ENCODE measurements at regions not wholly inside any gene's neighbourhood (a gene's known extent, or its start where the extent isn't known, plus 50 kb on each side); places are given as distances from the start of the nearest gene placed in this dataset.
A peak's percentile ranks its signal among the peaks of the same experiment; 100 is the strongest.

DNA sequence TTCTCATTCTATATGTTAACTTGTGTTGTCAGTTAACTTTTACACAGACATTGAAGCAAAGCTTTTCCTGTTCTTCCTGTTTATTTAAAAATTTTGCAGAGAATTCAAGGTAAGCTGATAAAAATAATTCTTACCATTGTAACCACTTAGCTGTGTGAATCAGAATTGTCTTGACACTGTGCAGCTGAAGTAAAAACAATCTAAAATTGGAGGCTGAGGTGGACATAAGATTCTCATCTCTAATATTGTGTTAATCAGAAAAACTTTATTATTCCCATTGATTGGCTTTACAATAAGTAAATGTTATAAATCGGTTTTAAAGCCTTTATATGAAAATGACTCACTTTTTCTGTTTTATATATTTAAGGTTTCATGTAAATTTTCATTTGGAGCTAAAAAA, 240.3 kb upstream of the PLEKHG7 start:
- DNase-seq: no peak

DNA sequence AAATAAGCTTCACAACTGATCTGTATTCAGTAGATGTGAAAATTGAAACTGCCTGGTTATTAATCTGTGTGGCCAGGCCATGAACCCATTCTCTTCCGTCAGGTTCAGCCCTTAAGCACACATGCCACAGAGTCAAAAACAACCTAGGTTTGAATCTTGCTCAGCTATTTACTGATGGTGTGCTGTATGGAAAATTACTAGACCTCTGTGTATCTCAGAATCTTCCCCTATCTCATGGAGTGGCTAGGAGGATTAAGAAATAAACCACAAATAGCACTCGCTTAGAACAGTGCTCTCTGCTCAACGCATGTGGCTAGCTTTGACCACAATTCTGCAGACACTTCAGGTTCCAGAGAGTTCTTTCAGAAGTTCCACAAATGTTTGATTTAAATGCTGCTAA, 240.7 kb upstream of the PLEKHG7 start:
- no peak for DNase-seq

DNA sequence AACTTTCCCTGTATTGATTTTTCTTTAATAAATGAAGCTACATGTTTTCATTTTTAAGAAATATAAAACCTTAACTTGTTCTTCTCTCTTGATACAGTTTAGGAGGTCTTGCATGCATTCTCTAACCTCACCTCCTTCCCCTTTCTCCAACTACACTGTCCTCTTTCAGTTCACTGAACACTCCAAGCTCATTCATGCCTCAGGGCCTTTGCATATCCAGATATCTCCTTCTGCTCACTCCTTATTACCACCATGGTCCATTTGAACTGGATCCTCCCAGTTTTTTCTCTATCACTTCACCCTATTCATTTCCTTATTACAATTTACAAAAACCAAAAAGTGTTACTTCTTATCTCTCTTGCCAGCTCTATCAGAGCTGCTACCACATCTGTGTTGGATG, 242.9 kb upstream of the PLEKHG7 start:
- no peak for DNase-seq

DNA sequence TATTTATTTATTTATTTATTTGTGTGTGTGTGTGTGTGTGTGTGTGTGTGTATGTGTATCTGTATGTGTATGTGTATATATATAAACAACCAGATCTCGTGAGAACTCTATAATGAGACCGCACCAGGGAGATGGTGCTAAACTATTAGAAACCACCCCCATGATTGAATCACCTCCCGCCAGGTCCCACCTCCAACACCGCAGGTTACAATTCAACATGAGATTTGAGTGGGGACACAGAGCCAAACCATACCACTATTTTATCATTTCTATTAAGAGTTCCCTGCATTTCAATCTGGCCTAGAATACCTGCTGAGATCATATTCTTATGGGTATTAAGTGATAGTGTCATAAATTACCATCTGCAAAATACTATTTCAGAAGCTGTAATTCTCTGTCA, 243.8 kb upstream of the PLEKHG7 start:
- no peak for DNase-seq

DNA sequence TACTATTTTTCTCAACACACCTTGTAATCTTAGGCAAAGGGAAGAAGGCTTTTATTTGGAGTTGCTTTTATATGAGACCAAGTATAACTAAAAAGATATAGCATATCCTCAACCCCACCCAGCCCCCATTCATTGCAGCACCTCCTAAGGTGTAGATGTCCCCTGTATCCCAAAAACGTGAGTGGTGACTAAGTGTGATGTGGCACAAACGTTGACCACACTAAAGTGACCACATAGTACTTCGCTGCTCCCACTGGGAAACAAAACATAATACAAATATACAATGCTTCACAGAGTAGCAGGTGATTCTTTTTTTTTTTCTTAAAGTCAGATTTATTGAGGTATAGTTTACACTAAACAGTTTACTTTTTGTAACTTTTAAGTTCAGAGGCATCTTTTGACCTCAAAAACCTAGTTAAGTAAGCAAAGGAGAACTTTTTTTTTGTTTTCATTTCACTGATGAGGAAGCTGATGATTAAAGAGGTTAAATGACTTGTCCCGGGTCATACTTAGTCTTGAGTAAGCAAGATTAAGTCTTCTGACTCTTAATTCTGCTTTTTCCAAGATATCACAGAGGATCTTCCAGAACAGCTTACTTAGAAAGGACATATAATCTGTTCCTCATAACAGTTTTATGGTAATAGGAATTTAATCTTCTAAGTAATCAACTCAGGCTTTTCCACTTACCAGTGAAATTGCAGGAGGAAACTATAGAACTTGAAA, 245.2 kb upstream of the PLEKHG7 start:
- no peak for DNase-seq

DNA sequence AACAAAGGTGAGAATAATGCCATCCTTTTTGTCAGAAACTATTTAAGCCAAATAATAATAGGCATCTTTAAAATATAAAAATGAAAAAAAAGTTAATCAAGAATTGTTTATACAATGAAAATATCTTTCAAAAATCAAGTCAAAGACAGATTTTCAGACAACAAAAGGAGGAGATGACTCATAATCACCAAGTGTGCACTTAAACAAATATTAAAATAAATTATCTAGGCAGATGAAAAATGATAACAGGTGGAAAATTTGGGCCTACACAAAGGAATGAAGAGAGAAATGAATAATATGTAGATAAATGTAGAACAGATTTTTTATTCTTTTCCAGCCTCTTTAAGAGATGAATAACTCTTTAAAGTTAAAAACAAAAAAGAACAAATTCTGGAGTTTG, 250.0 kb upstream of the PLEKHG7 start:
- no peak for DNase-seq

DNA sequence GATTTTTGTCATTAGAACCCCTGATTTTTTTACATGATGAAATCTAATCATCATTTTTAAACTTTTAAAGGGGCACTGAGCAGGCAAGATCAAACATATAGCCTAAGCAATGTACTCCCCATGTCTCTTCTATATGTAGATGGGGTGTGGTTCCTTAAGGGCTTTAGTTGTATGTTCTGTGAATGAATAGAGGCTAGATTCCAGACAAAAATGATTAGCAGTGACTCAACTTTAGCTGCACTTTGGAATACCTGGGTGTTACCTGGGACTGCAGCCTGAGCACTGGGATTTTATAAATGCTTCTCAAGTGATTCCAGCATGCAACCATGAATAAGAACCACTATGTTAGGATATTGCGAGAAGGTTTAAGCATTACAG, 256.7 kb upstream of the PLEKHG7 start:
- DNase-seq: no peak

DNA sequence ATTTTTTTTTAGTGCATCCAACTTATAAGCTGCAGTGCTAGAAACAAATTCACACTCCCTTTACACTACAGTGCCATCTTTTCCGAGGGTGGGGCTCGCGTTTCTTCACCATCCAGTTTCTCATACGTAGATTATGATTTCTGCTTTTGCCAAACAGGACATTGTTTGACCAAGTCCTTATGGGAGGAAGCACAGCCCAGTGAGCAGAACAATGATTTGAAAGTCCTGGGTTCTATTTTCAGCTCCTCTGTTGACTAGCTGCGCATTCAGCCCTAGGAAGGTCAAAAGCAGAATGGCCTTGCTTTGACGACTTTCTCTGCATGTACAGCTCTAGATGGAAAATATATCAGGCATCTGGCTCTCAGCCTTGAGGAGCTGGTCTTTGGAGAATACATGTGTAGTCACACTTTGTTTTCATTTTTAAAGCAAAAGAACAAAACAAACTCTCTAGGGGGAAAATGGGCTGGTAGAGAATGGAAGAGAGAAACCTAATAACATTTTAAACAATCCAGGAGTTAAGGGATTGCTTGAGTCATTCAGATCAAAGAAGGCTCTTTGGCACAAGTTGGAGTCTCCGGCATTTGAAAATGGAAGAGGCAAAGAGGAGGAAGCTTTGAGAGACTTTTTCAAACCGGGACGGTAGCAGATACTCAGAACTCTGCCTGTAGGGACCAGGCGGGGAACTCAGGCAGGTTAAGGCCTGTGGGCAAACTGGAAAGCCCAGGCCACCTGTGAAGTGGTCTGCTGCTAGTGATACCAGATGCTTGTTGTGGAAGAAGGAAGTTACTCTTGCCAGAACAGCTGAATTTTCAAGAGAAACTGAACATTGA, 257.3 kb upstream of the PLEKHG7 start:
- DNase-seq: peak; percentile 18

DNA sequence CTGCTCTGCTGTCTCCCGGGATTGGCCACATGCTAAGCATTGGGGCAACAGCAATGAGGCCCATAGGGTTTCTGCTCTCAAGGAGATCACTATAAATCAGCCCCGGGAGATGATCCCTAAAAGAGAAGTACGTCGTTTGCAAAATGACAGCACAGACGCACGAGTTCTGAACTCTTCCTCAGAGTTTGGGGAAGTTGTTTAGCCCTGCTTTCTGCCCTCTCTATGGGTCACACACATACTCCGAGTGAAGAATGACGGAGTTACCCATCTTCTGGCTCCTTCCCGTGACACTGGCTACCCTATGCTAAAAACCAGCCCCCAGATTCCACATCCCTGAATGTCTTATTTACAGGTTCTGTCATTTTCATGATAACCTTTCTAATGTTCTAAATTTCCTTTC, 258.0 kb upstream of the PLEKHG7 start:
- DNase-seq: no peak

DNA sequence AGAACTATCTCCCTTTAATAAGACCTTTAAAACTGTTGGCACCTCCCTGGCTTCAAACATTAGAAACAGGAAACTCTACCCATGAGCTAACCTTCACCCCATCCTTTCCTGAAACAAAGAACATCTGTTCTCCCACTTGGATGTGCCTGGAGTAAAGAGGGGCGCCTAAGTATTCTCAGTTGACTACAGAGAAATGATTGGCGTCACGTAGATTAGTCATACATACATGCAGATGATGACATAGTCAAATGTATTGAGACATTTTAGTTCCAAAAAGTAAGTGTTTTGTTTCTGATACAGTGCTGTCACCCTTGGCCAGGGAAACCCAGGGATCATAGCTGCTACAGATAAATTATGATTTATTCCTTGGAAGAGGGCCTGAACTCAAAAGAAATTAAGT, 260.0 kb upstream of the PLEKHG7 start:
- DNase-seq: no peak

DNA sequence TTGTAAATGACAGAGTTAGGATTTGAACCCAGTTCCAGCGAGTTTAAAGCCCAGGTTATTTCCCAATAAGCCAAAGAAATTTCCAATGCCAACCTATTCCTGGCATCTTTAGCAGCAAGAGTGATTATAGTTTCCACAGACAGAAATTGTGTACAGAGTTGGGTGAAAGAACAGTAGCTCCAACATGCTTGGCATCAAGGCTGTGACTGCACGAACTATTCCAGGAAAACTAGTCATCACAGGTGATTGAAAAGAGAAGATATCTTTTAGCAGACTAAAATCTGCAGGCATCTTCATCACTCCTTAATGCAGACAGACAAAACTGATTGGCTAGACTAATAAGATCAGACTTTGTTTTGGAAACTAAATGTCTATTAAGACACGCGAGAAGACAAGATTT, 262.7 kb upstream of the PLEKHG7 start:
- DNase-seq: no peak

DNA sequence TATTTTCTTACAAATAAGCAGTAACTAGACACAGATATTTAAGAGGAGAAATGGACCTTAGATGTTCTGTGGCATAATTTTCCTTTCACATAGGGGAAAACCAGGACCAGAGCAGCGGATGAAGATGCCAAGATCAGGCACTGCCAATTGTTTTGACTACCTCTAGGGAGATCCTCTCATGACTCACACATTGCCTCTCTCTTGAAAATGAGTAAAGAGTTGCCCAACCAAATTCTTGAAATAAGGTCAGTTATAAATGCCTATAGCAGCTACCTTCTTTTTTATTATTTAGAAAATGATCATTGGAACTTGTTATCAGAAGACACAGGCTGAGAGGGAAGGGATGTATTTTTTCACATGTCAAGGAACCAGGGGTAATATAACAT, 263.4 kb upstream of the PLEKHG7 start:
- DNase-seq: no peak

DNA sequence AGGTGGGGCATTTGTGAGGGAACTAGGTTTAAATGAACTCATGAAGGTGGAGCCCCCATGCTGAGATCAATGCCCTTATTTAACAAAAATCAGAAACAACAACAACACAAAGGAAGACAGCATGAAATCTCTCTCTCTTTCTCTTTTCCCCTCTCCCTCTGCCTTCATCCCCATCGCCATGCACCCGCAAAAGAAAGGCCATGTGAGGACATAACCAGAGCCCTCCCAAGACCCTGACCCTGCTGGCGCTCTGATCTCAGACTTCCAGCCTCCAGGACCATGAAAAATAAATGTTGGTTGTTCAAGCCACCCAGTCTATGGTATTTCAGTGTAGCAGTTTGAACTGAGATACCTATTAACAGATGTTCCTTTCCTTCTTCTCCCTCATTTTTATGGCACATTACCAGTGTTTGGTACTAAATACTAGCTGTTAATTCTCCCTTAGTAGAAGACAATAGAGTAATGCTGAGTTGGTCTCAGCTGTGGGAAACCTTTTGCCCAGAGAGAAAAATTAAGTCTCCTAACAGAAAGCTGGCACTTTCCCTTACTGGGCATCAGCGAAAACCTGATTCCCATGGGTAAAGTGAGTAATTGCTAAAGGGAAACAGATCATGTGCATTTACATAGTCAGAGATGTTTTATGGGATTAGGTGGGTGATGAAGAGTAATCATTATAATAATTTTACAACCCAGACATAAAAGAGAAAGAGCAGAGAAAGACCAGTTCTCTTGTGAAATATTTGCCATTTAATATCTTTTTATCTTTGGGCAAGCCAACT, 264.0 kb upstream of the PLEKHG7 start:
- no peak for DNase-seq

DNA sequence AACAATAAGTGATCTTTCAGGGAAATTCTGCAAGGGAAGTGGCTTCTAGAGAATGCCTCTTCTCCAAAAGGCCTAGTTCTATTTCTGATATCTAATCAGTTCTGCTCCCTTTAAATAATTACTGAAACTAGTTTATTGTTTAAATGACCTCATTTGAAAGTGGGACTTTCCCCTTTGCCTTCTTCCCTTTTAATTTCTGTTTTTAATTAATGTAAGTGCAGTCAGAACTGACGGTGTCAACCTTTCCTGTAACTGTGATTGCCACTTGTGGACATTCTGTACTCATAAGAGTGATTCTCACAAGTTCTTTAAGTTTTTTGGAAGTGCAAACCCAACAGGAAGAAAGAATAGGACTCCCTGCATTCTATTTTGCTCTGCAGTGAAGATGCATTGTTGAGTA, 265.3 kb upstream of the PLEKHG7 start:
- DNase-seq: no peak

DNA sequence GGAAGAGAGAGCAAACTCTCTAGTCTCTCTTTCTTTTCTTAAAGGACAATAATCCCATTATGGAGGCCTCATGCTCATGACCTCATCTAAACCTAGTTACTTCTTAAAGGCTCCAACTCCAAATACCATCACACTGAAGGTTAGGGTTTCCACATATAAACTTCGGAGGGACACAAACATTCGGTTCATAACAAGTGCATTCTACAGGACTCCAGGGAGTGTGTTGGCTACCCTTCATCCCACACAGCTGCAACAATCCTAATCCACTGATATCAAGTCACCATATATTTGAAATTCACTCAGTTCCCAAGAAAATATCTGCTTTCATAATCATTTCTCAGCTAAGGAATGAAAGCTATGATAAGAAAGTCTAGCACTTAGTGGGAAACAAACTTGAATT, 265.9 kb upstream of the PLEKHG7 start:
- no peak for DNase-seq

DNA sequence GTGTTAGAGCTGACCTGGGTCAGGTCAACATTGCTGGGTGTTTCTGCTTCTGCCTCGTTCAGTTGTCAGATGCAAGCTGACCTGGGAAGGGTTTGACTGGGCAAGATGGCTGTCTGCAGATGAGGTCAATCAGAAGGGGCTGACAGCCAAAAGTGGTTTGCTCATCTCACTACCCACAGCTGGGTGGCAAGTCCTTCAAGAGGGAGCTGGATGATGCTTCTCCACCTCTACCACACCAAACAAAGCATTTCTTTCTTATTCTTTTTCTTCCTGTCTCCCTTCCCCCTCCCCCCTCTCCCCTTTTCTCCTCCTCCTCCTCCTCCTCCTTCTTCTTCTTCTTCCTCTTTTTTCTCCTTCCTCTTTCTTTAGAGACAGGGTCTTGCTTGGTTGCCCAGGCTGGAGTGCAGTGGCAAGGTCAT, 268.2 kb upstream of the PLEKHG7 start:
- no peak for DNase-seq

DNA sequence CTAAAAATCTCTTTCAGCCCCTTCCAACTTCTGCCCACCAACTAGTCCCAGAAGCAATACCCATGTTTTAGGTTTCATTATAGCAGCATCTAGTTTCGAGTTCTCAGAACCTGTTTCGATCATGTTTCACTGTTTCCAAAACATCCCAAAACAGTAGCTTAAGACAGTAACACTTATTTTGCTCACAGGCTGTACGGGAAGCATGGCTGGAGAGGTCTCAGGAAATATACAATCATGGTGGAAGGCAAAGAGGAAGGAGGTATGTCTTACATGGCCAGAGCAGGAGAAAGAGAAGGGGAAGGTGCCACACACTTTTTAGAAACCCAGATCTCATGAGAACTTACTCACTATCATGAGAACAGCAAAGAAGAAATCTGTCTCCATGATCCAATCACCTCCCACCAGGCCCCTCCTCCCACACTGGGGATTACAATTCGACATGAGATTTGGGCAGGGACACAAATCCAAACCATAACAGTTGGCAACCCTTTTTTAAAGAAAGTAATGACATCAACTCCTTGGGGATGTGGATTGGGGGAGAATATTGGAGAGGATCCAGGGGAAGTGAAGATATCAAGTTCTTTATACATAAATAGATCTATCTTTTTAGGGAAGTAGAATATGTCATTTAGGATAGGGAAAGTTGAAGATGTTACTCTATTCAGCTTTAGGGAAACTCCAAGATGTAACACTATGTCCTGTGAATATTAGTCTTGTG, 269.9 kb upstream of the PLEKHG7 start:
- DNase-seq: no peak

DNA sequence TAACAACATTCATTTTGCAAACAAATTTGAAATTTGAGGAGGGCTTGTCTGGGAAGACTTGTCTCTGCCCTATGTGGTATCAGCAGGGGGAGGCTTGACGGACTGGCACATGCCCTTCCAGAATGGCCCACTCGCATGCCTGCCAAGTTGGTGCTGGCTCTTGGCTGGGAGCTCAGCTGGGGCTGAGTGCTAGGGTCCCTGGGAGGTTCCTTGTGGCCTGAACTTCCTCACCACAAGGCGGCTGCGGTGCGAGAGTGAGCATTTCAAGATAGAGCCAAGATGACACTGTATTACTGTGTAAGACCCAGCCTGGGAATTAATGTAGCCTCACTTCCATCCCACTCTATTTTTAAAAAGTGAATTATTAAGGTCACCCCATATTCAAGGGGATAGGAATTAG, 271.6 kb upstream of the PLEKHG7 start:
- DNase-seq: no peak

DNA sequence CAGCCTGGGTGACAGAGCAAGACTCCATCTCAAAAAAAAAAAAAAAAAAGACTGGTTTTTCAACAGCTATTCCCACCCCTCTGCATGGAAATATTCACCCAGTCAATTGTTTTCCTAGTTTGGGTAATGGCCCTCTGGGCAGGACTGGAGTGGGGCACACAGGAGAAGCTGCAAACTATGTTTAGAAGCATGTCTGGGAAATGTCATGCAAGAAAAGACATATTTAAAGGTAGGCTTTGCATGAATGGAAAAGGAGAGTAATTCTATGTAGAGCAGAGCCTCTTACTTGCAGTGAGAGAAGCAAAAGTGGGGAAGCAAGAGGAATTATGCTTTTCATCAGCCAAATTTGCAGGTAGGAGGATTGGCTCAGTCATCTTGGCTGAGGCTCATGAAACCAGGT, 276.5 kb upstream of the PLEKHG7 start:
- no peak for DNase-seq

DNA sequence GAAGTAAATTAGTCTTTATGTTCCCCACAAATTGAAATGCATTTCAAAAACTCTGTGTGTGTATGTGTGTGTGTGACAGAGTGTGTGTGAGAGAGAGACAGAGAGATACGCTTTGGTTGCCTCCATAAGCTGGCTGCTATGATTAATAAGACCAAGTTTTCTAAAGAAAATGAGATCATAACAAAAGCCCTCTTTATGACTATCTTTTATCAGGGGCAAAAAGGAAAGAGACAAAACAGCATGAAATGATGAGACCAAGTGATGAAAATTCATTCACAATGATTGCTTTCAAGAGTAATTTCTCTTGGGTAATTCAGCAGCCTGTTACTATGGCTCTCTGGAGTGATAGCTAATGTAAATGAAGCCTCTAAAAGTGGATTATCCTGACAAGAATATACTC, 277.6 kb upstream of the PLEKHG7 start:
- no peak for DNase-seq

DNA sequence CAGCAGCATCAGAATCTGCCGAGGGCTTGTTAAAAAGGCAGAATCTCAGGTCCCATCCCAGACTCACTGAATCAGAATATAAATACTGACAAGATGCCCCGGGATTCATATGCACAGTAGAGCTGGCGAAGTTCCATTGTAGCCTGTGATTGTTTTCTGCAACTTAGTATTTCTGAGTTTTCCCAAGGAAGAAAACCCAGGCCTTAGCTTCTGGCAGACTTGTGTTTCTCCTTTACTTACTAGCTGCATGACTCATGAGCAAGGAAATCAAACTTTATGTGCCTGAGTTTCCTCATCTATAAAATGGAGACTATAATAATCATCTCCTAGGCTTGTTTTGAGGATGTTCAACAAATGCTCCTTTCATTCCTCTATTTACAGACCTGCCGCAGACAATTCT, 278.5 kb upstream of the PLEKHG7 start:
- no peak for DNase-seq

DNA sequence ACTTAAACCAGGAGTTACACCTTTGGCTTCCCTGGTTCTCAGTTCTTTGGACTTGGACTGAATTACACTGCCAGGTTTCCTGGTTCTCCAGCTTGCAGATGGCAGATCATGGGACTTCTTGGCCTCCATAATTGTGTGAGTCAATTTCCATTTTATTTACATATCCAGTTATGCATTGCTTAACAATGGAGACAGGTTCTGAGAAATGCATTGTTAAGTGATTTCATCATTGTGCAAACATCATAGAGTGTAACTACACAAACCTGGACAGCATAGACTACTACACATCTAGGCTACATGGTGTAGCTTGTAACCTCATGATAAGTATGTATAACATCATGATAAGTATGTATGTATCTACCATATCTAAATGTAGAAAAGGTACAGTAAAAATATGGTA, 276.1 kb upstream of the BTG1 start:
- DNase-seq: no peak

DNA sequence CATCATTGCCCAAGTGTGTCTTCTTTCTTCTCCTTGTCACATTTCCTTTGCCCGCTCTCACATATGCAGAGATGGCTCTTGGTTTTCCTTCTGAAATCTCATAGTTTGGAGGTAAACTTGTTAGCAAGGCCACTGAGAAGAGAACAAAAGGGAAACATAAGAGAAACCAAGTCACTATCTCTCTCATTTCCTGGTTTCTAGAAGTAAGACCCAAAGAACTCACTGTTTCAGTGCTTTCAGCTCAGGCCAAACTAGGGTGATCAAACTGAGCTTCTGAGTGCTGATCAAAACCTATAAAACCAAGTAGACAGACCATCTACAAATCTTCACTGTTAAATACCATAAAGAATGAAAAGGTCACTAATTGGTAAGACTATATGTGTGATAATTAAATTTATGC, 275.4 kb upstream of the BTG1 start:
- no peak for DNase-seq
